IgD-negative memory B cell (primary cell): ENCODE measurements at regions not wholly inside any gene's neighbourhood (a gene's known extent, or its start where the extent isn't known, plus 50 kb on each side); places are given as distances from the start of the nearest gene placed in this dataset.

Experiments used
- H3K27ac Mint-ChIP-seq, 3 donors: one replicate each; pipeline ENCODE4 v1.8.0; 2020 to 2022; ENCODE audit warnings: mild to moderate bottlenecking in 3 of 3, mixed read lengths in 3 of 3, moderate library complexity in 1 of 3
- H3K27me3 Mint-ChIP-seq: one replicate; pipeline ENCODE4 v1.8.0; 2021; ENCODE audit warnings: mixed read lengths
- H3K36me3 Mint-ChIP-seq: one replicate; pipeline ENCODE4 v1.8.0; 2020; ENCODE audit warnings: mild to moderate bottlenecking, mixed read lengths
- H3K4me1 Mint-ChIP-seq, 3 donors: one replicate each; pipeline ENCODE4 v1.8.0; 2020 to 2022; ENCODE audit warnings: mixed read lengths in 3 of 3, mild to moderate bottlenecking in 1 of 3
- H3K4me3 Mint-ChIP-seq, 4 donors: one replicate each; pipeline ENCODE4 v1.8.0; 2020 to 2022; ENCODE audit warnings: mild to moderate bottlenecking in 4 of 4, mixed read lengths in 4 of 4, moderate library complexity in 3 of 4
- H3K9me3 Mint-ChIP-seq, 3 donors: one replicate each; pipeline ENCODE4 v1.8.0; 2020 to 2021; ENCODE audit warnings: mixed read lengths in 3 of 3, mild to moderate bottlenecking in 1 of 3

DNA sequence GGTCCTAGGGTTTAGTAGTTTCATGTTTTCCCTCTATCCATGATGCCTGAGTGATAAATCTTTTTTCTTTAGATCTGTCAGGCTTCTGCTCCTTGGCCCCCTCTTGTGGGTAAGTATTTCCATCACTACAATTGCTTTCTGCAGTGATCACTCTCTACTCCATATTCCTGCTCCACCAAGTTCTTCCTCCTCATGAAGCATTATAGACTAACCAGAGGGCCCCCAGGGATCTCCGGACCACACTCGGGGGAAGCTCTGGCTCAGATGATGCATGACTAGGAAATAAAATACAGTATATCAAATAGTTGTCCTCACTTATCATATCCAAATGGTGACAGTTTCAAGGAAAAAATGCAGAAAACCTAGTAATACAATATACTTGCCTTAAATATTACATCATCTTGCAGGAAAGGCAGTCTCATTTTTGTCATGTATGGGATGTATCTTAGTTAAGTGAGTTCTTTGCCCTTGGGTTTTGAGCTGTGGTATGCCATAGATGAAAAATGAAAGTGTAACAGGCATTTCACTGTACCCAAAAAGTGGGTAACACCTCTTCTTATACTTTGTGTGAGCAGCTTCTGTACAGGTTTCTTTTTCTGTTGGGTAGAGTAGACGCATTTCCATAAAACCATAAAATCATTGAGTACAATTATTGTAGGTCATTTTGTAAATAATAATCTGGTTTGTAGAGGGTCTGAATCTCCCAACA, 200.9 kb upstream of the EYA4 start:
- H3K4me1 Mint-ChIP-seq = no peaks in the 10 kb centered on the region
- H3K36me3 Mint-ChIP-seq = peaks cover 2% of the 10 kb centered on the region
- H3K9me3 Mint-ChIP-seq = no peaks in the 10 kb centered on the region
- H3K4me3 Mint-ChIP-seq = no peak overlapping the region
- H3K27me3 Mint-ChIP-seq = peaks cover 6% of the 10 kb centered on the region
- H3K27ac Mint-ChIP-seq = no peak overlapping the region

DNA sequence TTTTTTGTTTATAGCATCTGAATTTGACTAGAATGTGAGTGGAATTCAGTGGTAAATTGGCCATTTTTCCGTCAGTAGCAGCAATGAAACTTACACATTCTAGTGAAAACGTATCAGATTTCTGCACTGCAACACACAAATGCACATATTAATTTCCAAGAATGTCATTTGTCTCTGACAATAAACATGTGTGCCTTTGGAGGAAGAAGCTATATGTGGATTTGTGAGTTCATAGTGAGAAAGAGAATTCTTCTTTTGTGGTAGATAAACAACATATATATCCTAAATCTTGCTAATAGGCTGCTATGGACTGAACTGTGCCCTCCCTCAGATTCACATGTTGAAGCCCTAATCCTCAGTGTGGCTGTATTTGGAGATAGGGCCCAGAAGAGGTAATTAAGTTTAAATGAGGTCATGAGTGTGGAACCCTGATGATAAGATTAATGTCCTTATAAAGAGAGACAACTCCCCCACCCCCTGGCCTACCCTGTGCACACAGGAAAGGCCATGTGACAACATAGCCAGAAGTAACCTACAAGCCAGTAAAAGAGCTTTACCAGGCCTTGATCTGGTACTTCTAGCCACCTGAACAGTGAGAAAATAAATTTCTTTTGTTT, 200.2 kb upstream of the EYA4 start:
- Mint-ChIP-seq H3K9me3 (no peaks in the 10 kb centered on the region), H3K36me3 (peaks cover 2% of the 10 kb centered on the region), H3K4me1 (no peaks in the 10 kb centered on the region), H3K4me3 (no peak overlapping the region), H3K27ac (no peak overlapping the region), H3K27me3 (peaks cover 6% of the 10 kb centered on the region)

DNA sequence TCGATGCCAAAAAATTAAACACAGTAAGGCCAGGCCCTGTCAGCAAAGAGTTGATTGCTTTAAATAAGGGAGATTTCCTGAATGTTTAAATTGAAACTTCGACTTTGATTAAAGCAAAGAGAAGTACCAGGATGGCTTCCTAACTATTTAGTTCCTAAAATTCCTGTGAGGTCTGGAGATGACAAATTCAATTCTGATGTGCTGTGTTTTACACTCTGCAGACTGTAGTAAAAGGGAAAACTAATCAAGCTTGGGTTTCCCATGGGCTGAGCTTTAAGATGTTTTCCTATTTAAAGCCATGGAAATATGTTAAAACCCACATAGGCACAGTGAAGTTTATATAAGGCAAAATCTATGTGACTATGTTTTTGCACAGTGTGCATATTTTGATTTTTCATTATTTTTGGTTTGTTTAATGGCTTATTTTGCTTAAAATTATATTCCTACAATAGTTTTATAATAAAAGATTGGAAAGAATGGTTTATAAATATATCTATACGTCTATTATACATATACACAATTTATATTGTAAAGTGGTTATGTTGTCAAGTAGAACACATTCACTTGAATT, 198.5 kb upstream of the EYA4 start:
- H3K4me1 Mint-ChIP-seq = no peaks in the 10 kb centered on the region
- no peak overlapping the region for H3K4me3 Mint-ChIP-seq
- H3K27ac Mint-ChIP-seq = no peak overlapping the region
- peaks cover 6% of the 10 kb centered on the region for H3K27me3 Mint-ChIP-seq
- no peaks in the 10 kb centered on the region for H3K9me3 Mint-ChIP-seq
- H3K36me3 Mint-ChIP-seq = peaks cover 2% of the 10 kb centered on the region

DNA sequence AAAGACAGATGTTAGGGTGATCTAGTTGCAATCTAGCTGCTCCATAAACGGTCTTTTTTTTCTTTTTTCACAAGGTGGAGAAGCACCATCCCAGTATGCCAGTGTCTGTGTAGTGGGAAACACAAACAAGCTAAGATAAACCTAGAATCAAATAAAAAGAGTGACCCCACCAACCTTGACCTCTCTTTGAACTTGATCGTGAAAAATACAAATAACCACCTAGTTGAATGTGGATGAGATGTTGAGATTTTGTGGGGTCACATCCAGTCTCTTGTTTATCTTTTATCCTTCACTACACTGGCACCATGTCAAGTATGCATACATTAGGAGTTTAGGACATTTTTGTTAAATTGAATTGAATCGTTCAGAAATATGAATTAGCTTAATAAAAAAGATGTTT, 194.6 kb upstream of the EYA4 start:
- H3K4me1 Mint-ChIP-seq = peaks cover 0 to under 1% (median 0%) of the 10 kb centered on the region in 3 donors
- H3K27ac Mint-ChIP-seq = no peak overlapping the region
- no peaks in the 10 kb centered on the region for H3K9me3 Mint-ChIP-seq
- peaks cover 3% of the 10 kb centered on the region for H3K27me3 Mint-ChIP-seq
- no peak overlapping the region for H3K4me3 Mint-ChIP-seq
- peaks cover 2% of the 10 kb centered on the region for H3K36me3 Mint-ChIP-seq

DNA sequence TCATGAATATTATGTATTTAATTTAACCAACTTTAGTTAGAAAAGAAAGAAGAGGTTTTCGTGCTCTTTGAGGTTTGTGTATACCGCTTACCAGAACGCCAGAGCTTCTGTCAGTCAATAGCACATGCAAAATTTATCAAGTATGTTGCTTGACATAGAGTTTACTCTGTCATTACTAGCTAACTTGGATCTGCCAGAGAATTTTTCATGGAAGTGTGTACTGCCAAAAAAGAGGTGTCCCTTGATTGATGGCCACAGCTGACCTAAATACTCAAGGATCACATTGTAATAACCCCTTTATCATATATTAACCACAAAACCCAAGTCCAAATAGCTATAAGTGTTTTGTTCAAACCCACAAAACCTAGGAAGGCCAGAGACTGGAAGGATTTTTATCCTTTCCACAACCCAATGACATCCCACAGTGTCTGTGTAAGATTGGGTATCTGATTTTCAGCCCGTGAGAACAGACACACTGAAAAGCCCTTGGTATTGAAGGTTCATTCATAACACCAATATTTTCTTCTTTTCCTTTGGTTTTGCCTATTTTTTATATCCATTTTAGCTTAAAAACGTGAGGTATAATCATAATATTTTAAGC, 194.0 kb upstream of the EYA4 start:
- H3K36me3 Mint-ChIP-seq = peaks cover 2% of the 10 kb centered on the region
- peaks cover 0 to 1% (median 0%) of the 10 kb centered on the region in 3 donors for H3K4me1 Mint-ChIP-seq
- no peak overlapping the region for H3K27ac Mint-ChIP-seq
- H3K27me3 Mint-ChIP-seq = no peaks in the 10 kb centered on the region
- no peaks in the 10 kb centered on the region for H3K9me3 Mint-ChIP-seq
- no peak overlapping the region for H3K4me3 Mint-ChIP-seq

DNA sequence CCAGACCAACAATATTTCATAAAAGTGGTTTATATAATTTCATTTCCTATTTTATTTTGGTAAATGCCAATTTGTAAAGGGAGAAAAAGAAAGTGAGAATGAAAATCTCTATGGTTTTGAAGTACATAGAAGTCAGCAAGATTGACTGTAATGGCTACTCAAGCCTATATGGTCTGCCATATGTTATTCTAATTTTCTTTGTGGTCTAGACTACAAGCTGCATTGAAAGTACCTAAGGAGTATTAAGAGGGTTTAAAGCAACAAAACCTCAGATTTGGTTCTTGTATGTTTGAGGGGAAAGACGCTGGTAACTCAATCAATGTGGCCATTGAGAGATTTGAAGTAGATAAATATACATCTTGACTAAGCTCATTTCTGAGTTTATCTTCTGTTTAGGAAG, 193.5 kb upstream of the EYA4 start:
- Mint-ChIP-seq H3K36me3 (peaks cover 2% of the 10 kb centered on the region), H3K4me1 (peaks cover 0 to 1% (median 0%) of the 10 kb centered on the region in 3 donors), H3K9me3 (no peaks in the 10 kb centered on the region), H3K4me3 (no peak overlapping the region), H3K27me3 (no peaks in the 10 kb centered on the region), H3K27ac (no peak overlapping the region)

DNA sequence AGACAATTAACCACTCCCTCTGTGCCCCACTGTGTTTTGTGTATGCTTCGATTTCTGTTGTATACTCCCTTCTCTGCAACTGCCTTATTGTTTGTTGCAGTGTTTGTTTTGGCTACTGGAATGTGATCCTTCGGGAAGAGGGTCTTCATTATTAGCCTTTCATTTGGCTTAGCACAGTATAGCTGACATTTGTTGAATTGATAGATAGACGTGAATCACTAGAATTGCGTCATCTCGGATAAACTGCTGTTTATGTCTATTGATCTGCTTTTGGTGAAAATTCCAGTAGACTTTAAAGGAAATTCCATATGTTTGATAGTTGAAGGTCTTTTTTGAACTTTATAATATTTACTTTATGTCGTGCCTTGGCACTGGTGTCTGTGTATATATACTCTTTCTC, 189.9 kb upstream of the EYA4 start:
- Mint-ChIP-seq H3K36me3 (no peaks in the 10 kb centered on the region), H3K9me3 (no peaks in the 10 kb centered on the region), H3K27ac (no peak overlapping the region), H3K27me3 (no peaks in the 10 kb centered on the region), H3K4me3 (no peak overlapping the region), H3K4me1 (peaks cover 0 to 1% (median 0%) of the 10 kb centered on the region in 3 donors)

DNA sequence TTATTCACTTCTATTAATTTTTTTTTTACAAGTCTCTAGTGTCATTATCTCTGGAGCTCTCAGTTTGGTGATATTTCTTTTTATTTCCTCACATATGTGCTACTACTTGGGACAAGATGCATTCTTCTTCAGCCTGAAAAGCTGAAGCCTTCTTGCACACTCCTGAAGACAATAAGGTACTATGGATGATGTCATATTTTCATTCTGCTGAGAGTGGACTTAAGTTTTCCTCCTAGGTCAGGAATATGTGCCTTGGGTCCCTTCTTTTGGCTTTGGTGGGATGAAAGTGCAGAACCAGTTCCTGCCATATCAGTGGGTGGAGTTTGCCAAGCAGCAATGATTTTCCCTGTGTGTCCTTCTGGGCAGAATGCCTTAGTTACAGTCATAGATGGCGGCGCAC, 188.7 kb upstream of the EYA4 start:
- peaks cover 0 to 1% (median 0%) of the 10 kb centered on the region in 3 donors for H3K4me1 Mint-ChIP-seq
- H3K9me3 Mint-ChIP-seq = no peaks in the 10 kb centered on the region
- H3K36me3 Mint-ChIP-seq = no peaks in the 10 kb centered on the region
- H3K27ac Mint-ChIP-seq = no peak overlapping the region
- no peaks in the 10 kb centered on the region for H3K27me3 Mint-ChIP-seq
- H3K4me3 Mint-ChIP-seq = no peak overlapping the region

DNA sequence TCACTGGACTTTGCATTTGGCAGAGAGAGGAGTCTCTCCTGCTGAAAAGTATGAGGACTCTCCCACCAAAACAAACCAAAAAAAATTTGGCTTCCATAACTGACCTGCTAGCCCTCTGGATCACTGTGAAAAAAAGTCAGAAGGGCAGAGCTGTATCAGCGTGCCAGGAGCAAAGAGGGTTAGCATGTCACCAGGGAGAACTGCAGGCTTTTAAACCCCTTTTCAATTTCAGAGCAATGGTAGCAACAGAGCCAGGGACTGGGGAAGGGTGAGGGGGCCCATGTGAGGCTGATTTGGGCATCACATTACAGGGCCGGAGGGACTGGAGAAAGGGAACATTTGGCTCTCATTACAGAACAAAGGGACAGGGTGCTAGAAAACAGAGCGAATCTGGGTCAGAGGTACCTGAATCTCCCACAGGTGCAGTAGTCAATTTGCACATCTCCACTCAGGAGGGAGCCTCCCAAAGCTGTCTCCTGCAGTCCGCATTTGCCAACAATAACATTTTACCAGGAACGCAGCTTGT, 185.7 kb upstream of the EYA4 start:
- Mint-ChIP-seq H3K4me1 (peaks cover 0 to 1% (median 0%) of the 10 kb centered on the region in 3 donors), H3K27ac (no peak overlapping the region), H3K36me3 (peaks cover 2% of the 10 kb centered on the region), H3K4me3 (no peak overlapping the region), H3K27me3 (no peaks in the 10 kb centered on the region), H3K9me3 (no peaks in the 10 kb centered on the region)

DNA sequence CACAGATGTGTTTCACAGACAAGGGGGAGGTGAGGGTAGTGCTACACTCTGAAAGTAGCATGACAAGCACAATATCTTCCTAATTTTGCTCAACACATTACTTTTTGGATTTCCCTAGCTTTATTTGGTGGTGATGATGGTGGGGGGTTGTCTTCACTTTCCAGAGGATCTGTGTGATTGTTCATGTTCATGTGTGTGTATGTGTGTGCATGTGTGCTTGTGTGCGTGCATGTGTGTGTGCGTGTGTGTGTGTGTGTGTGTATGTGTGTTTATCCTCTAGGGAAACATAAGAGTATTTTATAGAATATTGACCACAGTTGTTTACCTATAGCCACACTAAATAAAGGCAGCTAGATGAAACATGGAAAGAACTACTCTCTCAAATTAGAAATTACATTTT, 183.8 kb upstream of the EYA4 start:
- Mint-ChIP-seq H3K27me3 (peaks cover 3% of the 10 kb centered on the region), H3K27ac (no peak overlapping the region), H3K36me3 (peaks cover 2% of the 10 kb centered on the region), H3K4me1 (no peaks in the 10 kb centered on the region), H3K4me3 (no peak overlapping the region), H3K9me3 (no peaks in the 10 kb centered on the region)

DNA sequence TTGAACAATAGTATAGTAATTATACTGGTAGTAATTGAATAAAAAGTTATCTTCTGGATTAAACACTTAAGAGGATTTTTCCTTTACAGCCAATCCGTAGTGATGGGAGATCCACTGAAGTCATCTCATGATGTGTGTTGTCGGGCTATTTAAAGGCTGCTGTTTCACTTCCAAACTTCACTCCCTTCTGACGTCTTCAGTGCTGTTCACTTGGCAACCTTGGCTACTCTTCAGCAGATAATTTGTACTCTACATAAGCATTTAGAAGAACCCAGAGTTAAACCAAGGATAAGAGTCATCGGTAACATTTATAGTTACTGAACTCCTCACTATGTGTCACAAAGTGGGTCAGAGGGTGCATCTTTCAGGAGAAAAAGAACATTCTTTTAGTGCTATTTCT, 179.1 kb upstream of the EYA4 start:
- Mint-ChIP-seq H3K9me3 (no peaks in the 10 kb centered on the region), H3K4me3 (no peak overlapping the region), H3K27ac (no peak overlapping the region), H3K36me3 (peaks cover 2% of the 10 kb centered on the region), H3K27me3 (peaks cover 4% of the 10 kb centered on the region), H3K4me1 (no peaks in the 10 kb centered on the region)

DNA sequence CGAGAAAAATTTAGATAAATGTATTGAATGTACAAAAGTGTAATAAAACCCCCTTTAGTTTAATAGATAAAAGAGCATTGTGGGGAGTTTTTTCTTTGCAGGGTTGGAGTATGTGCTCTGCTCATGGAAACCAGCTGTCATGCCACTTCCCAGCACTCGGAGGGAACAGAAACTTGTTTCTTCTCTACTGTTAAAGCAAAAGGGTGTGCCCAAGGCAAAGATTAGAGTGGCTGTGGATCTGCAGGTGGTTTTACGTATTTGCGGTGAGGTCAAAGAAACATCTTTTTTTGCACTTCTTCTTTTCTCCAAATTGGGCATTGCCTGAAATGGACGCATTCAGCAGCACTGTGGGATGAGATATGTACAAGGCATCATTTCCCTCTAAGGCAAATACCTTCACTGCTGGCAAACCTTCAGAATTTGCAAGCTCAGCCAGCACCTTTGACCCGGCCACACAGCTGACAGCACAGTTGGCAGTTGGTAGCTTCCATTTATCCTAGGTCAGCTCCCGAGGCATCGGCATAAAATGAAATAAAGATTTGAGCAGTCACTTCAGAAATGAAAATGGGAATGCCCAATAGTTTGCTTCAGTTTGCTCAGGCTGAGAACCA, 178.4 kb upstream of the EYA4 start:
- Mint-ChIP-seq H3K36me3 (peaks cover 2% of the 10 kb centered on the region), H3K4me1 (no peaks in the 10 kb centered on the region), H3K9me3 (no peaks in the 10 kb centered on the region), H3K4me3 (no peak overlapping the region), H3K27ac (no peak overlapping the region), H3K27me3 (peaks cover 8% of the 10 kb centered on the region)

DNA sequence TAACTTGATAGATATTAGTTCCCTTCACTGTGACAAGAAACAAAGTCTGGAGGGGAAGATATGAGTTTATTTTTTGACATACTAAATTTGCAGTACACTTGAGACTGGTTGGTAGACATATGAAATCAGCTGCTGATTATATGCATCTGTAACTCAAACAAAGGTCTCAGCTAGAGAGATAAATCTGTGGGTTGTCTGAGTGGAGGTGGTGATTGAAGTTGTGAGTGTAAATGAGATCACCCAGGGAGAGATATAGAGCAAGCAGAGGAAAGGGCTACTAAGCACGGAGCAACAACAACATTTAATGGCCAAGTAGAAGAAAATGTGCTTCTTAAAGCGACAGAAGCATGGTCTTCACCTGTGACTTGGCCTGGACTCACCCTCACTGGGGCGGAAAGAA, 173.2 kb upstream of the EYA4 start:
- H3K36me3 Mint-ChIP-seq = no peaks in the 10 kb centered on the region
- no peaks in the 10 kb centered on the region for H3K9me3 Mint-ChIP-seq
- H3K4me3 Mint-ChIP-seq = no peak overlapping the region
- H3K27me3 Mint-ChIP-seq = peaks cover 6% of the 10 kb centered on the region
- no peak overlapping the region for H3K27ac Mint-ChIP-seq
- H3K4me1 Mint-ChIP-seq = no peaks in the 10 kb centered on the region

DNA sequence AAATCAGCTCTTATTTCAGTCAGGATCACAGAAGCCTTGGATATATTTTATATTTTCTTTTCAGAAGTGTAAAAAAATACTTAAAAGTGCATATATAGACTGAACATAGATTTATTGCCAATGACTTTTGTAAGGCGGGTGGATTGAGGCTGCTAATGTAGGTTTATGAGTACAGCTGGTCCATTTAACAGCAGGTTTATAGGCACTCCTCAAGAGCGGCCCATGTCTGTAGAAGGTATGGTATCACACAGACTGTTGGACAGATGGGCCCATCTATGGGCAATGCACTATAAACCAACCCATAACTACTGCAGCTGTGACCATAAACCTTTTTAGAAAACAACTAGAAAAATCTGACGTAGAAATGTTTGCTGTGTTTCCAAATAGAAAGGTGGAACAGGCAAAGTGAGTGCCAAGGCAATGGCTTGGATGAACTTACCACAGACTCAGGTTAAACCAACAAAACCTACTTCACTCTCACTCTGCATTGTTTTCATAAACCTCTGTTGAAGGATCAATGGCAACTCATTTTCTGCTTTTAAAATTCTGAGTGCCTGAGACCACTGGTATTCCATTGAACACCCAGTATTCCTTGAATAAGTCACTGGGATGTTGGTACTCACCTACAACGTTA, 170.6 kb upstream of the EYA4 start:
- Mint-ChIP-seq H3K9me3 (no peaks in the 10 kb centered on the region), H3K36me3 (no peaks in the 10 kb centered on the region), H3K4me1 (no peaks in the 10 kb centered on the region), H3K27me3 (peaks cover 4% of the 10 kb centered on the region), H3K4me3 (no peak overlapping the region), H3K27ac (no peak overlapping the region)

DNA sequence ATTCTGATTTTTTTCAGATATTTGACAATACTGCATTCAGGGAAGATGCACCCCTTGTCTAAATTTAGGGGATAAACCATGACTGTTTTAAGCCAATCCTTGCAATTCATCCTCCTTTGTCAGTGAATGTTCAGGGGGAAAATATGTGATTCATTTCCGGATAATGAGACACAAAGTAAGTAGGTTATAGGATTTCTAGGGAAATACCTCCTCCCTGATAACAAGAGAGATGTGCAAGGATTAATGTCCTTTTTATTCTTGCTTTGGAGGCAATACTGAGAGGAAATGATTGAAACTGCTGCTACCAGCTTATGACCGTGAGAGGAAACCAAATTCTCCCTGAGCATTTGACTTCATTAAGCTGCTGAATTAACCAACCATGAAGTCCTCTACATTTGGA, 161.3 kb upstream of the EYA4 start:
- H3K27me3 Mint-ChIP-seq = peaks cover 4% of the 10 kb centered on the region
- no peak overlapping the region for H3K27ac Mint-ChIP-seq
- H3K9me3 Mint-ChIP-seq = peaks cover 0 to 2% (median 0%) of the 10 kb centered on the region in 3 donors
- H3K36me3 Mint-ChIP-seq = no peaks in the 10 kb centered on the region
- no peaks in the 10 kb centered on the region for H3K4me1 Mint-ChIP-seq
- no peak overlapping the region for H3K4me3 Mint-ChIP-seq
